AG04450 (cell line): ENCODE measurements at regions not wholly inside any gene's neighbourhood (a gene's known extent, or its start where the extent isn't known, plus 50 kb on each side); places are given as distances from the start of the nearest gene placed in this dataset.

Source experiments
- CTCF ChIA-PET: fragments of 300-600, 350-600 bp; formaldehyde crosslinking; extraction: SDS; loops from one replicate; lab custom pipeline; 2022; ENCODE audit warnings: antibody characterized with exemption, inconsistent platforms; lab: Charles Lee
- POLR2A ChIA-PET: fragments of 350-600 bp; formaldehyde crosslinking; extraction: SDS; loops from one replicate; lab custom pipeline; 2021; ENCODE audit warnings: antibody characterized with exemption, inconsistent platforms; lab: Yijun Ruan, JAX
- DNase-seq: peaks from one replicate; pipeline ENCODE4 v3.0.0-alpha.2; 2011; ENCODE audit warnings: low read depth, low spot score
- H3K27ac ChIP-seq: one replicate; pipeline ENCODE4 v1.5.1; 2012; ENCODE audit warnings: low read depth, low read length, control low read depth
- H3K27me3 ChIP-seq: one replicate; pipeline ENCODE4 v1.6.0; 2012; ENCODE audit warnings: low read length; ENCODE audit not compliant: control insufficient read depth, insufficient read depth
- H3K4me3 ChIP-seq: 2 replicates; pipeline ENCODE4 v1.5.1; 2011; ENCODE audit warnings: mild to moderate bottlenecking, low read depth, low read length, control low read depth
- H3K9me3 ChIP-seq: 2 replicates; pipeline ENCODE4 v1.5.1; 2012; ENCODE audit warnings: low read length; ENCODE audit not compliant: control insufficient read depth, insufficient read depth
- TF ChIP-seq, protein P1 (sequence below): IDR thresholded peaks from 2 replicates; pipeline ENCODE4 v1.5.1; 2011; ENCODE audit warnings: low read depth, low read length, control low read depth, inconsistent platforms

DNA sequence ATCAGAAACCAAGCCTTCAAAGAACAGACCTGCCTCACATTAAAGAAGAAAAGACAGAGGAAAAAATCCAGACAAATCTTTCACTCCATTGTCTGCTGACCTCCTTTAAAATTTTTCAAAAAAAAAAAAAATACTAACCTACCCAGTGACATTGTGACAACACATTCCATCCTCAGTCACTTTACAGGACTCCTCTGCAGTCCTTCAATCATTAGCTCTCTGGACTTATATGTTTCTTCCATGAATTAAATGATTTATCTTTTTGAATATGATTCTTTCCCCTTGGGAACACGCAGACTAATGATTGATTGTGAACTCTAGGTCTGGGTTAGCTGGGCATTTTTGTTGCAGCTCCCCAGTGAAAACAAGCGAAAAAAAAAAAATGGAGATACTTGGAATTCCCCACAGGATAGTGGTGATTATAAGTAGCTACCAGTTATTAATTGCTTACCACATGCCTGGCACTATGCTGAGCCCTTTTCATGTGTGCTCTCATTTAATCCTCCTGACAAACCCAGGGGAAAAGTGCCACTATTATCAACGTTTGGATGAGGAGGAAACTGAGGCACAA, 261.3 kb upstream of the NCKAP5 start:
- no peak overlapping the region for H3K4me3 ChIP-seq
- ChIA-PET POLR2A (interaction anchor here (0.7 to 1.2 kb wide), 2 partner anchors 12 to 464 kb away, joined by 4 to 6 read pairs; no protein-coding TSS in a partner anchor), CTCF (interaction anchor here (0.6 to 1.2 kb wide), 4 partner anchors 8 to 804 kb away, joined by 3 to 7 read pairs (median 4); no protein-coding TSS in a partner anchor)
- no peaks in the 10 kb centered on the region for H3K27me3 ChIP-seq
- H3K27ac ChIP-seq: no peak overlapping the region
- peaks cover 5% of the 10 kb centered on the region; the same call in 1 of the 2 replicates for H3K9me3 ChIP-seq
- no peak for DNase-seq
- TF ChIP-seq, protein P1, sequence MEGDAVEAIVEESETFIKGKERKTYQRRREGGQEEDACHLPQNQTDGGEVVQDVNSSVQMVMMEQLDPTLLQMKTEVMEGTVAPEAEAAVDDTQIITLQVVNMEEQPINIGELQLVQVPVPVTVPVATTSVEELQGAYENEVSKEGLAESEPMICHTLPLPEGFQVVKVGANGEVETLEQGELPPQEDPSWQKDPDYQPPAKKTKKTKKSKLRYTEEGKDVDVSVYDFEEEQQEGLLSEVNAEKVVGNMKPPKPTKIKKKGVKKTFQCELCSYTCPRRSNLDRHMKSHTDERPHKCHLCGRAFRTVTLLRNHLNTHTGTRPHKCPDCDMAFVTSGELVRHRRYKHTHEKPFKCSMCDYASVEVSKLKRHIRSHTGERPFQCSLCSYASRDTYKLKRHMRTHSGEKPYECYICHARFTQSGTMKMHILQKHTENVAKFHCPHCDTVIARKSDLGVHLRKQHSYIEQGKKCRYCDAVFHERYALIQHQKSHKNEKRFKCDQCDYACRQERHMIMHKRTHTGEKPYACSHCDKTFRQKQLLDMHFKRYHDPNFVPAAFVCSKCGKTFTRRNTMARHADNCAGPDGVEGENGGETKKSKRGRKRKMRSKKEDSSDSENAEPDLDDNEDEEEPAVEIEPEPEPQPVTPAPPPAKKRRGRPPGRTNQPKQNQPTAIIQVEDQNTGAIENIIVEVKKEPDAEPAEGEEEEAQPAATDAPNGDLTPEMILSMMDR: no peak

DNA sequence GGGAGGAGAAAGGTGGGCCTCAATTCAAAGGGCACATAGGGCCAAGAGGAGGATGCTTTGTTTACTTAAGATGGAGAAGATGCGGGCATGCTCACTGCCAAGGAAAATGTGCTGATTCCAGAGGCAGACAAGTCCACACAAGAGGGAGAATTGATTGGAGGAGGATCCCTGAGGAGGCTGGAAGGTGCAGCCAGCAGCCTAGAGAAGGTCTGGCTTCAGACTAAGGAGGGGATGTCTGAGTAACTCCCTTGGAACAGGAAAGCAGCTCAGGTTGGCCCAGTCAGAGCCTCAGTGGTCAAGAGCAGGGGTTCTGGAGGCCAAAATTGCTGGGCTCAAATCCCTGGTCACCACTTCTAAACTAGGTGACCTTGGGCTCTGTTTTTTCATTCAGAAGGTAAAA, 265.5 kb upstream of the NCKAP5 start:
- ChIA-PET POLR2A (interaction anchor here (0.7 to 1.1 kb wide), 2 partner anchors 52 to 78 kb away, joined by 6 to 9 read pairs; no protein-coding TSS in a partner anchor), CTCF (interaction anchor here (1.5 kb wide), 1 partner anchor 12 kb away, joined by 4 read pairs; no protein-coding TSS in a partner anchor)
- DNase-seq: no peak
- Histone ChIP-seq H3K27ac (no peak overlapping the region), H3K4me3 (no peak overlapping the region), H3K9me3 (peaks cover 12% of the 10 kb centered on the region; the same call in 1 of the 2 replicates), H3K27me3 (no peaks in the 10 kb centered on the region)
- TF ChIP-seq, protein P1: no peak

DNA sequence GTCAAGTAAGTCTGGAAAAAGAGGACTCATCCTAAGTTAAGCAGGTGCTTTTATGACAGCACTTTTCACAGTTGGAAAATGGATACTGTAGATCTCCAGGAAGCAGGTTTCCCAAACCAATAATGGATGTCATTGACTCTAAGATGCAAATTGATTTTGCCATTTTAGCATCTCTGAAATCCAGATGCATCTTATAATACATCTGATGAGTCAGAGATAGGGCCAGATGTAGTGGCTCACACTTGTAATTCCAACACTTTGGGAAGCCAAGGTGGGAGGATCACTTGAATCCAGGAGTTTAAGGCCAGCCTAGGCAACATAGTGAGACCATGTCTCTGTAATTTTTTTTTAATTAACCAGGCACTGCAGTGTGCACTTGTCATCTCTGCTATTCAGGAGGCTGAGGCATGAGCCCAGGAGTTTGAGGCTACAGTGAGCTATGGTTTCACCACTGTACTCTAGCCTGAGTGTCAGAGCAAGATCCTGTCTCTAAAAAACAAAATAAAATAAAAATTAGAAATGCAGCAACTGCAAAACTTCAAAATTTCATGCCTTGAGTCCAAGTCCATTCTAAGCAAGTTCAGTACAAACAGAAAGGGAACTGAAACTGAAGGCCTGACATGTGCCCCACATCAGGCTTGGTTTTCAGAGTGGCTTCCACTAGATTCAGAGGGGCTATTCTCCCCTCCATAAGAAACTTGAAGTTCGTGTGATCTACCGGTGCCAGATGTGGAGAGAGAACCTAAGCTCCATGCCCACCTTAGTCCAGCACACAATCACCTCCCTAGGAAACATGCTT, 267.8 kb upstream of the NCKAP5 start:
- ChIA-PET CTCF (interaction anchor here (2.2 kb wide), 1 partner anchor 8 kb away, joined by 5 read pairs; no protein-coding TSS in a partner anchor), POLR2A (no interaction called here)
- no peaks in the 10 kb centered on the region for H3K27me3 ChIP-seq
- TF ChIP-seq, protein P1: no peak
- no peak for DNase-seq
- no peak overlapping the region for H3K4me3 ChIP-seq
- H3K27ac ChIP-seq: no peak overlapping the region
- peaks cover 12% of the 10 kb centered on the region; the same call in 1 of the 2 replicates for H3K9me3 ChIP-seq

DNA sequence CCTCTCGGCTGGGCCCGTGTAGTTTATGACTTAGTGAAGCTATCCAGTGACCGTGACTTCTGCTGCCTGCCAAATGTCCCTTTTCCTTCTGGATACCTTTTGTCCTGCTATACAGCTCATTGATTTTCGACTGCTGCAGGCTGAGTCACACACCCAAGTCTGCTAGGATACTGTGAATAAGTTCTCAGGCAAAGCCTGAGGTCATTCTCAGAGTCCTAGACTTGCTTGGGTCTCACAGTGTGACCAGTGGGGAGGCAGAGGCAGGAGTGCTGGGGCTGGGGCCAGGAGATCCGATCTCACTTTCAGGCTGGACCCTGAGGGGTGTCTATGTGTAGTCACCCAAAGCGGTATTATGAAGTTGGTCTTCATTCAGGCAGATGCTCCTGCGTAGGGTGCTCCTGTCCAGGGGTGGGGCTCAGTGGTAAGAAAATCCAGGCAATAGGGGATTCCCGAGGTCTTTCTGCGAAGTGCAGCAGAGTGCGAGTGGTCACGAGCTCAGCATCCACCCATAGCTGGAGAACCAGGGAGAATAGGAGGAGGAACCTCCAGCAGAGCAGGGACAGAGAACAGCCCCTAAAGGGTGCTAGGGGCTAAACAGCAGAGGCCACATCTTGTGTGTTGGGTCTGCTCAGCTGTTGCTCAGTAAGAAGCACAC, 268.6 kb upstream of the NCKAP5 start:
- no peak for DNase-seq
- no peak overlapping the region for H3K4me3 ChIP-seq
- CTCF ChIA-PET: interaction anchor here (2.2 kb wide), 1 partner anchor 8 kb away, joined by 5 read pairs; no protein-coding TSS in a partner anchor
- no peak overlapping the region for H3K27ac ChIP-seq
- H3K27me3 ChIP-seq: no peaks in the 10 kb centered on the region
- POLR2A ChIA-PET: no interaction called here
- peaks cover 12% of the 10 kb centered on the region; the same call in 1 of the 2 replicates for H3K9me3 ChIP-seq
- TF ChIP-seq, protein P1: no peak
